Central memory CD8-positive, alpha-beta T cell (primary cell): ENCODE measurements at regions not wholly inside any gene's neighbourhood (a gene's known extent, or its start where the extent isn't known, plus 50 kb on each side); places are given as distances from the start of the nearest gene placed in this dataset.

ENCODE experiments used
- ATAC-seq: fragments of 150-1000 bp; cut with Tn5 transposase; replicated peaks from 2 replicates; pipeline ENCODE4 v1.10.0; 2022; ENCODE audit warnings: mild to moderate bottlenecking, moderate FRiP score, moderate number of reproducible peaks; ENCODE audit not compliant: poor library complexity, severe bottlenecking; ENCODE audit errors: extremely low read depth
- DNase-seq, 2 donors: peaks; one replicate each; pipeline ENCODE4 v3.0.0; 2021; ENCODE audit warnings: low spot score in 2 of 2
- H3K27ac Mint-ChIP-seq: one replicate; pipeline ENCODE4 v1.8.0; 2022; ENCODE audit warnings: low read depth, mild to moderate bottlenecking, moderate library complexity, mixed read lengths
- H3K27me3 Mint-ChIP-seq: one replicate; pipeline ENCODE4 v1.8.0; 2022; ENCODE audit warnings: mixed read lengths
- H3K36me3 Mint-ChIP-seq: one replicate; pipeline ENCODE4 v1.8.0; 2022; ENCODE audit warnings: mild to moderate bottlenecking, moderate library complexity, mixed read lengths; ENCODE audit not compliant: insufficient read depth
- H3K4me1 Mint-ChIP-seq: one replicate; pipeline ENCODE4 v1.8.0; 2022; ENCODE audit warnings: mixed read lengths
- H3K4me3 Mint-ChIP-seq: one replicate; pipeline ENCODE4 v1.8.0; 2022; ENCODE audit warnings: mild to moderate bottlenecking, moderate library complexity, mixed read lengths
- H3K9me3 Mint-ChIP-seq: one replicate; pipeline ENCODE4 v1.8.0; 2022; ENCODE audit warnings: mixed read lengths

GRCh38 chr1:224498574-224499170 is 64.1 kb upstream of the WDR26 start:
- no peaks in the 10 kb centered on the region for H3K27me3 Mint-ChIP-seq
- peaks cover 40% of the 10 kb centered on the region for H3K4me1 Mint-ChIP-seq
- peak overlapping the region; percentile 86 for H3K27ac Mint-ChIP-seq
- no peaks in the 10 kb centered on the region for H3K9me3 Mint-ChIP-seq
- DNase-seq = no peak
- ATAC-seq = no peak
- no peaks in the 10 kb centered on the region for H3K36me3 Mint-ChIP-seq
- peak overlapping the region; percentile 39 for H3K4me3 Mint-ChIP-seq

DNA sequence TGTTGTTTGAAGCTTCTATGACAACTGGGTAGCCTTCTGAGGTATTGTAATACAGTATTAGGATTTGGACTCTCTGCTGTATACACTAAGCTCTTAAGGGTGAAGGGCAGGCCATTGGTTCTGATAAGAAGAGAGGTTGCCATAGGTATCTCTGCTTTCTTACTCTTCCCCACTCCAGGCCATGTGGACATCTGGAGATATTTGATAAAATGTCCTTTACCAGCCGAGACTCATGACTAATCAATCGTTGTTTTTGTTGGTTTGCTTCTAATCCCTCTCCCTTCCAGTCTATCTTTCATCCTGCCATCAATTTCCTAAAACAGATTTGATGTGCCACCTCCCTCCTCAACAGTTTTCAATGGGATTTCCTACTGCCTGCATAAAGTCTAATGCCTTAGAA is 64.6 kb upstream of the WDR26 start:
- no peak for ATAC-seq
- no peak for DNase-seq
- H3K4me3 Mint-ChIP-seq = no peak overlapping the region
- H3K9me3 Mint-ChIP-seq = no peaks in the 10 kb centered on the region
- H3K4me1 Mint-ChIP-seq = peaks cover 45% of the 10 kb centered on the region
- no peaks in the 10 kb centered on the region for H3K36me3 Mint-ChIP-seq
- H3K27me3 Mint-ChIP-seq = no peaks in the 10 kb centered on the region
- no peak overlapping the region for H3K27ac Mint-ChIP-seq

GRCh38 chr1:224500796-224501195 is 66.2 kb upstream of the WDR26 start:
- H3K27ac Mint-ChIP-seq = no peak overlapping the region
- H3K36me3 Mint-ChIP-seq = no peaks in the 10 kb centered on the region
- ATAC-seq (no peak), DNase-seq (no peak)
- no peaks in the 10 kb centered on the region for H3K9me3 Mint-ChIP-seq
- no peaks in the 10 kb centered on the region for H3K27me3 Mint-ChIP-seq
- H3K4me1 Mint-ChIP-seq = peaks cover 45% of the 10 kb centered on the region
- H3K4me3 Mint-ChIP-seq = no peak overlapping the region

GRCh38 chr1:224501836-224502235 is 67.2 kb upstream of the WDR26 start:
- Mint-ChIP-seq H3K4me1 (peaks cover 43% of the 10 kb centered on the region), H3K9me3 (no peaks in the 10 kb centered on the region), H3K36me3 (no peaks in the 10 kb centered on the region), H3K27ac (no peak overlapping the region), H3K4me3 (no peak overlapping the region), H3K27me3 (no peaks in the 10 kb centered on the region)
- ATAC-seq (no peak), DNase-seq (no peak)

GRCh38 chr1:224502459-224503160 is 68.0 kb upstream of the WDR26 start:
- ATAC-seq (no peak), DNase-seq (no peak)
- no peaks in the 10 kb centered on the region for H3K36me3 Mint-ChIP-seq
- H3K9me3 Mint-ChIP-seq = no peaks in the 10 kb centered on the region
- no peak overlapping the region for H3K4me3 Mint-ChIP-seq
- H3K4me1 Mint-ChIP-seq = peaks cover 36% of the 10 kb centered on the region
- no peaks in the 10 kb centered on the region for H3K27me3 Mint-ChIP-seq
- H3K27ac Mint-ChIP-seq = peak overlapping the region; percentile 81

- peak overlapping the region; percentile 81 for H3K27ac Mint-ChIP-seq
- no peaks in the 10 kb centered on the region for H3K36me3 Mint-ChIP-seq
- no peak overlapping the region for H3K4me3 Mint-ChIP-seq
- DNase-seq = no peak
- peaks cover 27% of the 10 kb centered on the region for H3K4me1 Mint-ChIP-seq
- peak; percentile 43 for ATAC-seq
- H3K9me3 Mint-ChIP-seq = no peaks in the 10 kb centered on the region
- no peaks in the 10 kb centered on the region for H3K27me3 Mint-ChIP-seq
Measured at GRCh38 chr1:224503161-224504118, 68.8 kb upstream of the WDR26 start.

- no peak overlapping the region for H3K4me3 Mint-ChIP-seq
- DNase-seq = no peak
- no peak for ATAC-seq
- H3K27me3 Mint-ChIP-seq = no peaks in the 10 kb centered on the region
- H3K4me1 Mint-ChIP-seq = peaks cover 24% of the 10 kb centered on the region
- H3K27ac Mint-ChIP-seq = no peak overlapping the region
- no peaks in the 10 kb centered on the region for H3K9me3 Mint-ChIP-seq
- H3K36me3 Mint-ChIP-seq = no peaks in the 10 kb centered on the region
Measured at GRCh38 chr1:224504297-224505041, 69.9 kb upstream of the WDR26 start.

DNA sequence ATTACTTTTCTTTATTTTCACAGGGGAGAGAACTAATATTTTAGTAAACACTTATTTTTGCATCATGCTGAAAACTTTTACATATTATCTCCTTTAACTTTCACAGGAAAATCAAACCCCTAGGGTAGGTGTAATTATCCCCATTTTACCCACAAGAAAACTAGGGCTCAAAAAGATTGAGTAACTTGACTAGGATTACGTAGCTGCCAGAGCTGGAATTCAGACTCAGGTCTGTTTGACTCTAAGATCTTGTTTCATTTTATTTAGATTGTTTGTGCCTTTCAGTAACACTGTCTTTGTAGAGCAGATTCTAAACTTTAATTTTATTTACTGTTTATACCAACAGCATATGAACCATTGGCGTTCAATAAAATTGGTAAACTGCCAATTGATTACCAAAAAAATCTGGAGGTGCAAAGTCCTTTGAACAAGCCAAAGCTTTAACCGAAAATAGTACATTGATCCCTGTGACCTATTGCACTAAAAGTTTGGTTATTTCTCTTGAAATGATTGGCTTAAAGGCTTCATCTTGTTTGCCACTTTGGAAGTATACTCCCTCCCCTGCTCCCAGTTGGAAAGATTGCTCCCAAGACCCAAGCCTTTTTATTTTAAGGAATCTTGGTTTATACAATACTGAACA is 71.0 kb upstream of the WDR26 start:
- no peak for ATAC-seq
- Mint-ChIP-seq H3K27ac (no peak overlapping the region), H3K4me3 (no peak overlapping the region), H3K9me3 (no peaks in the 10 kb centered on the region), H3K4me1 (peaks cover 24% of the 10 kb centered on the region), H3K36me3 (no peaks in the 10 kb centered on the region), H3K27me3 (no peaks in the 10 kb centered on the region)
- no peak for DNase-seq

- Mint-ChIP-seq H3K4me1 (peaks cover 18% of the 10 kb centered on the region), H3K27ac (no peak overlapping the region), H3K9me3 (no peaks in the 10 kb centered on the region), H3K4me3 (no peak overlapping the region), H3K36me3 (no peaks in the 10 kb centered on the region), H3K27me3 (no peaks in the 10 kb centered on the region)
- DNase-seq (no peak), ATAC-seq (no peak)
Measured at GRCh38 chr1:224506141-224506814, 71.7 kb upstream of the WDR26 start.

- ATAC-seq (no peak), DNase-seq (no peak)
- Mint-ChIP-seq H3K27ac (no peak overlapping the region), H3K9me3 (no peaks in the 10 kb centered on the region), H3K36me3 (no peaks in the 10 kb centered on the region), H3K4me3 (no peak overlapping the region), H3K27me3 (no peaks in the 10 kb centered on the region), H3K4me1 (peaks cover 12% of the 10 kb centered on the region)
Measured at GRCh38 chr1:224507771-224508523, 73.3 kb upstream of the WDR26 start.

DNA sequence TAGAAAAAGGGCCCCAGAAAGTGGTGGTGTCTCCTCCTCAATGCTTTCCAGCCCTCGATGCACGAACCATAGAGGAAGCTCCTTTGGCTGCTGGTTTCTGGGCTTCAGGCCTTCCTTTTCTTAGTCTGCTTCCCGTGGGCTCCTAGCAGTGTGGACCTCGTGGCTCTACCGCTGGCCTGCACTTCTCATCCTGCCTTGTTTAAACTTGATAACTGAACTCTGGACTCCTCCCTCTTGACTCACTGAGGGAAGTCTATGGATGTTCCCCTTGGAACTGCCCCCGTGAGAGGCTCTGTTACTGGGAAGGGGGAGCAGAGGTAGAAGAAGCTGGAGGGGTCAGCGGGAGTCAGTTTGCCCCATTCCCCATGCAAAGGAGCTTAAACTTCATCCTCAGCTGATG is 75.3 kb upstream of the WDR26 start:
- Mint-ChIP-seq H3K36me3 (peaks cover 2% of the 10 kb centered on the region), H3K4me3 (no peak overlapping the region), H3K27me3 (no peaks in the 10 kb centered on the region), H3K27ac (no peak overlapping the region), H3K9me3 (no peaks in the 10 kb centered on the region), H3K4me1 (peaks cover 7% of the 10 kb centered on the region)
- no peak for ATAC-seq
- no peak for DNase-seq
